ENCODE measurements at regions not wholly inside any gene's neighbourhood (a gene's known extent, or its start where the extent isn't known, plus 50 kb on each side); places are given as distances from the start of the nearest gene placed in this dataset.

- peaks cover 0 to 4% (median 0%) of the 10 kb centered on the region in 4 donors for H3K27me3 ChIP-seq
- H3K9me3 ChIP-seq: no peaks in the 10 kb centered on the region
- no peak overlapping the region for H3K4me3 ChIP-seq
- intact Hi-C loops (cut with DNase I): no loop called here
- no peaks in the 10 kb centered on the region for H3K4me1 ChIP-seq
- no peaks in the 10 kb centered on the region for H3K36me3 ChIP-seq
- no peak for TF ChIP-seq POLR2A (IDR thresholded peaks at IDR 0.05)
- no peak overlapping the region for H3K27ac ChIP-seq
- DNase-seq: no peak
Measured at GRCh38 chr10:27437775-27438174, 66.3 kb upstream of the RAB18 start.

- intact Hi-C loops (cut with DNase I): no loop called here
- WGBS, 2 donors: 76 to 81% methylated on average over 8 of the region's 8 CpGs
- no peaks in the 10 kb centered on the region for H3K36me3 ChIP-seq
Measured at GRCh38 chr10:27436710-27437109, 67.4 kb upstream of the RAB18 start.

GRCh38 chr10:27433976-27434375 lies 70.1 kb upstream of the RAB18 start:
- H3K4me1 ChIP-seq: no peaks in the 10 kb centered on the region
- TF ChIP-seq POLR2A (IDR thresholded peaks at IDR 0.05) (no peak), CTCF (IDR thresholded peaks at IDR 0.05) (no peak)
- peaks cover 0 to 4% (median 0%) of the 10 kb centered on the region in 4 donors for H3K27me3 ChIP-seq
- H3K36me3 ChIP-seq: no peaks in the 10 kb centered on the region
- DNase-seq: no peak
- H3K4me3 ChIP-seq: no peak overlapping the region
- intact Hi-C loops (cut with DNase I): no loop called here
- no peaks in the 10 kb centered on the region for H3K9me3 ChIP-seq
- WGBS, 2 donors: 55 to 75% methylated on average over 2 of the region's 2 CpGs
- no peak overlapping the region for H3K27ac ChIP-seq

More at GRCh38 chr10:27436710-27437109, 67.4 kb upstream of the RAB18 start:
- no peak overlapping the region for H3K4me3 ChIP-seq
- no peak overlapping the region for H3K27ac ChIP-seq
- no peaks in the 10 kb centered on the region for H3K4me1 ChIP-seq
- TF ChIP-seq CTCF (IDR thresholded peaks at IDR 0.05) (no peak), POLR2A (IDR thresholded peaks at IDR 0.05) (no peak)
- DNase-seq: no peak
- no peaks in the 10 kb centered on the region for H3K9me3 ChIP-seq
- H3K27me3 ChIP-seq: peaks cover 0 to 4% (median 0%) of the 10 kb centered on the region in 4 donors

GRCh38 chr10:27426948-27427467 lies 77.1 kb upstream of the RAB18 start:
- H3K4me1 ChIP-seq: no peaks in the 10 kb centered on the region
- intact Hi-C loops (cut with DNase I): no loop called here
- no peaks in the 10 kb centered on the region for H3K9me3 ChIP-seq
- H3K36me3 ChIP-seq: no peaks in the 10 kb centered on the region
- no peak for DNase-seq
- H3K4me3 ChIP-seq: no peak overlapping the region
- TF ChIP-seq CTCF (IDR thresholded peaks at IDR 0.05) (no peak), POLR2A (IDR thresholded peaks at IDR 0.05) (no peak)
- WGBS, 2 donors: 50 to 67% methylated on average over 2 of the region's 2 CpGs
- H3K27ac ChIP-seq: no peak overlapping the region
- peaks cover 0 to 4% (median 0%) of the 10 kb centered on the region in 4 donors for H3K27me3 ChIP-seq

GRCh38 chr10:27413831-27414348 lies 90.2 kb upstream of the RAB18 start:
- 75% methylated on average over 12 of the region's 34 CpGs; no CpG with 5 or more reads in 1 of the 2 donors for WGBS, 2 donors
- intact Hi-C loops (cut with DNase I): no loop called here

More at GRCh38 chr10:27413831-27414348, 90.2 kb upstream of the RAB18 start:
- no peaks in the 10 kb centered on the region for H3K36me3 ChIP-seq
- H3K27me3 ChIP-seq: peaks cover 0 to 13% (median 0%) of the 10 kb centered on the region in 4 donors
- peak overlapping the region in 1 of 4 donors; percentile 9 for H3K4me3 ChIP-seq
- H3K9me3 ChIP-seq: peaks cover 0 to 8% (median 0%) of the 10 kb centered on the region in 3 donors
- no peaks in the 10 kb centered on the region for H3K4me1 ChIP-seq
- no peak overlapping the region for H3K27ac ChIP-seq
- TF ChIP-seq POLR2A (IDR thresholded peaks at IDR 0.05) (no peak), CTCF (IDR thresholded peaks at IDR 0.05) (no peak)
- no peak for DNase-seq

Data from esophagus squamous epithelium (tissue), 5 donors.